Stimulated activated CD8-positive, alpha-beta memory T cell treated with anti-CD3 and anti-CD28 coated beads, Interleukin-4, amount 100 ng/mL, for 48 hours (primary cell): ENCODE measurements at regions not wholly inside any gene's neighbourhood (a gene's known extent, or its start where the extent isn't known, plus 50 kb on each side); places are given as distances from the start of the nearest gene placed in this dataset.
"Not testable (repeated sequence)": the region's sequence is repeated elsewhere in the genome, so short reads cannot be mapped to it uniquely, and the experiment has no call there.

Experiments used
- DNase-seq: peaks from one replicate; pipeline ENCODE4 v3.0.0-alpha.2; 2020

DNA sequence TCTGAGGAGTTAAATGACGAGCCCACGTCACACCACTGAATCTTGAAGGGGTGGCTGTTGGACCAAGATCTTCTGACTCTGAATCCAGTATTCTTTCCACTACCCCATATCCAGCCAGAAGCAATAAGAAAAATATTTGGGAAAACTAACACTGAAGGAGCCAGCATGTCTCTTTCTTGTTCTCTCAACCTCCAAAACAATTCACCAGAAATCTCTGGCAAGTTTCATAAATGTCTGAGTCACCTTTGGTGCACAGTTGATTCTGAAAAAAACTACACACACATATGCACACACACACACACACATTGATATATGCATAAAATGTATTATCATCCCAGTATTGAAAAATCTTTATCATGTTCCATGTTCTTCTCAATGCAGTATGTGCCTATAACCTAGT, 104.3 kb upstream of the BLID start:
- DNase-seq: no peak

DNA sequence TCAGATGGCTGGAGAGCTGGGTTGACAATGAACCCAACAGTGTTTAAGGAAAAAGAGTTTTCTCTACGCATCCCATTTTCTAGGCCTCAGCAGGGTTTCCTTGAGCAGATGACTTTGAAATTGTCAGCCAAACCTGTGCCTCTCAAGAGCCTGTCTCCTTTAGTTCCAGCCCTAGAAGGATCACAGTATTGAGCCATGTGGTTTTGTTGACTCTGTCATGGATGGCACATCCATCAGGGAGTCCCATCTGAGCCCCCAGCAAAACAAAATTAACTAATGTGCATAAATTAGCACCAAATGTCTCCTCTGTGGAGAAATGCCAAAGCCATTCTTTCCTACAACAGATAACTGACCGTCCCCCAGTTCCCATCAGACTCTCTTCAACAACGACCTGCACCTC, 103.8 kb upstream of the BLID start:
- DNase-seq: no peak

- peak; percentile 62 for DNase-seq
Measured at GRCh38 chr11:122215244-122215992, 99.4 kb upstream of the BLID start.

DNA sequence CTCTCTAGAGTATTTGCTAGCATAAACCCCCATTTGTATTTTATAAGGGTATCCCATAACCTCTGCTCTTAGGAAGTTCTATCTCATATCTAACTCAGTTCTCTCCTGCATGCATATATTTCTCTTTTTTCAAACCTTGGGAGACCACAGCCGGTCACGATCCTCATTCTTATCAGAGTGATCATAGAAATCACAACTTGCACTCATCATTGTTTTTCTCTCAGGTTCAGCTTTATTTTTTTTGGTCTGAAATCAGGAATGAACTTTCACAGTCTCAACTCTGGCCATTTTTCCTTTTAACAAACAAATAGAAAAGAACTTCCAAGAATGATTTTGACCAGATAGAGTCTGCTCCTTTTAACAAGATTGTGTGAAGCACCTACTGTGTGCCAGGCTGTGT, 98.6 kb upstream of the BLID start:
- no peak for DNase-seq

DNA sequence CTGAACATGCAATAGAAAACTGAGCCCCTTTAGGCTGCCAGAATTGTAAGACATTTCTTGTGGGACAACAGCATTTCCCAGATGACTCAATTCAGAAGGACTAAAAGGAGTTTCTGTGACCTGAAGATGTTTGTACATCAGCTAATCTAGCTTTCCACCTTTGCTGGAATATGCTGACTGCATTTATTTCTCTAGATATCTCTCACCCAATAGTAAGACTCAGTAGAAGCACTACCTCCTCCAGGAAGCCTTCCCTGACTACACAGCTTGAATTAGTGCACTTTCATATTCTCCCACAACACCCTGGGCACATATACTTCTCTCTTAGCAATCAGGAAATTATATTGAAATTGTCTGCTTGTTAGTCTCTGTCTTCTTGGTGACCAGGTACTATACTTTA, 98.1 kb upstream of the BLID start:
- no peak for DNase-seq

GRCh38 chr11:122213171-122213570, 97.2 kb upstream of the BLID start:
- DNase-seq: no peak

GRCh38 chr11:122210367-122210997, 94.5 kb upstream of the BLID start:
- DNase-seq: no peak

DNA sequence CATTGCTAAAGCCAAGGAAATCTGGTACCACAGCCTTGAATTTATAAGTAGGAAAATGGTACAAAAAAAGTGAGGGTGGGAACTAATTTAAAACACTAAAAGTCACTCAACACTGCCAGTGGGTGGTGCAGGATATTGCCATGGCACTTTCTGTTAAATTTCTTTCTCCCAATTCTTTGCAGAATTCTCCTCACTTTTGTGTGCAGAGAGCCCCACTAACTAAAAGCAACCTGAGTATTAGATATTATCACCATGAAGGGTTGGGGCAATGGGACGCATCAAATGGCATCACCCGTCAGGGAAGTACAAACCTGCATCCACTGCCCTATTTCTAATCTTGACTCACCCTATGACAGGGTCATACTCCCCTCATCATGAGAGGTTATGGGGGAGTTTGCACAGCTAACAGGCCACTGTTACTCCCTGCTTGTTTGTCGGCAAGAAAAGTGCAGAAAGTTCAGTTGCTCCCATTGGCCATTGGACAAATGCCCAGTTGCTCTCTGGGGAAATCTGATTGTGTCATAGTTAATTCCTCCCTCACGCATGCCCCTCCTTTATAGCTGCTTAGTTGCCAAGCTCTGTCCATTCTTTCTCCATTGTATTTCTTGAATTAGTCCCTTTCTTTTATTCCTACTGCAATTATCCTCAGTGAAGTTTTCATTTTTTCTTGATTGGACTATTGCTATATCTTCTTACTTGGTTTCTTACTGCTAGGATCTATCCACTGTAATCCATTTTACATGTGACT, 93.8 kb upstream of the BLID start:
- DNase-seq: no peak

DNA sequence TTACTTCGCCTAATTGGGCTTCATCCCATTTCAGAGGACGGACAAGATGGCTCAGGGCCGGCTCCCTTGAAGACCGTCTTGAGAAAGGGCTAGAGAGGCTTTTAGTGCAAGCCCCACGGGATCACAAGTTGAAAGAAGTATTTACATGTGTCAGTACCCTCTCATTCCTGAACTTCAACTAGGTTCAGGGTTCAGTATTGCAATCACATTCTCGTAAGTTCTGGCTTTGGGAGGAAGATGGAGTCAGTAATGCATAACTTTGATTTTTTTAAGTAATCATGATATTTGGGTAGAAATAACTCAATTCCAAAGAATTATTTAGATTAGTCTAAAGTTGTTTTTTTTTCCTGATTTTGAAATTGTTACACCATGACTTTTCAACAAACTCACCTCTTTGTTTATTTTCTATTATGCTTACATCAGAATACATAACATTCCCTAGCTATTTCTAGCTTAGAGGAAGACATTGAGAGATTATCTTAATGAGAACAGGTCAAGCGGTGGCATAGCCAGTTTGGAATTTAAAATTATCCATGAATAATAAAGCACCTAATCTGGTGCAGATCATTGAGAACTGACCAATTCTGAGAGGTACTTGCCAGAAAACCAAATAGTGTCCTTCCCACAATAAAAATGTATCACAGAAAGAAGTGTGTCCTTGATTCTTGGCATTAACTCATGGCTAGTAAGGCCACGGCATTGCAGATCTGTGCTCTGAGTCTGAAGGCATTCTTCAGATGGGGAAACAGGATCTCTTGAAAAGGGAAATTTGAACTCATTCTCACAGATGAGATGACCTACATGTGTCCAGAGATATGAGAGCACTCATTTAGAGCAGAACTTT, 92.1 kb upstream of the BLID start:
- no peak for DNase-seq

DNA sequence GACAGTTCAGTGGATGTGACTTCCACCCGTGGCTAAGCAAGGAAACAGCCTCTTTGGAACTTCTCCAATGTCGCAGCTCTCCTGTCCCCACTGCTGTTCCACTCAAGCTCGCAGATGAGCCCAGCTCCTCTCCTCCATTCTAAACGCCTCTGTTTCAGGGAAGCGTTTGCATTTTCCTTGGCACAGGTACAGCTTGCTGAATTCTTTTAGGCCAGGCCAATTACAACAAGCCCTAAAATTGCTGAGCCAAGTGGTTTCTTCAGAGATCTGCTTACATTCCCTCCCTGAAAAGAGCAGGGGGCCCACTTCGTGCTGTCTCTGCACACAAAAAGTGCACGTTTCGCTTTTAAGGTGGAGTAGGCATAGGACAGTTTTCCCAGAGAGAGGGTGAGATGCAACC, 91.5 kb upstream of the BLID start:
- DNase-seq: no peak

- no peak for DNase-seq
Measured at GRCh38 chr11:122205036-122205435, 89.0 kb upstream of the BLID start.

GRCh38 chr11:122204206-122204605, 88.2 kb upstream of the BLID start:
- DNase-seq: no peak

DNA sequence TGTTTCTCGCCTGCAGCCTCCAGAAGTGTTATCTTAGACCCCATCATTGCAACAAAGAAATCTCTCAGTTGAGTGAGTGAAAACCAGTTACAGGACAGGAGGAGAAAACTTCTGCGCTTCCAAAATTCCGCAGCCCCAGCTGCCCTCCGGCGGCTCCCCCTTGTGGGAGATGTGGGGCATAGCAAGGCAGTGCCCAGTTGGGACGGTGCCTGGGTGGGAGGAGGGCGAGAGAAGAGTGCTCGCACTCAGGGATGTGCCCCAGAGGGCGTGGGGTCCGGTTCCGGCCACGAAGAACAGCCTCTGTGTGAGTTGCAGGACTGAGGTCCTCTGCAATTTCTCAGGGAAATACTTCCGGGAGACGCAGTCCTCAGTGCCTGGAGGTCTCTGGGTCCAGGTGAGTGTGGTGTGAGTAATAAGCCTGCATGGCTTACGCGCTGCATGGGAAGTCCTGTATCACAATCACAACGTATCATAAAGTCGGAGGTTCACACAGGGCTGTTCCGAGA, 87.0 kb upstream of the BLID start:
- peak; percentile 72 for DNase-seq

GRCh38 chr11:122202161-122202950, 86.3 kb upstream of the BLID start:
- DNase-seq: no peak

GRCh38 chr11:122201106-122201505, 85.1 kb upstream of the BLID start:
- DNase-seq: no peak

DNA sequence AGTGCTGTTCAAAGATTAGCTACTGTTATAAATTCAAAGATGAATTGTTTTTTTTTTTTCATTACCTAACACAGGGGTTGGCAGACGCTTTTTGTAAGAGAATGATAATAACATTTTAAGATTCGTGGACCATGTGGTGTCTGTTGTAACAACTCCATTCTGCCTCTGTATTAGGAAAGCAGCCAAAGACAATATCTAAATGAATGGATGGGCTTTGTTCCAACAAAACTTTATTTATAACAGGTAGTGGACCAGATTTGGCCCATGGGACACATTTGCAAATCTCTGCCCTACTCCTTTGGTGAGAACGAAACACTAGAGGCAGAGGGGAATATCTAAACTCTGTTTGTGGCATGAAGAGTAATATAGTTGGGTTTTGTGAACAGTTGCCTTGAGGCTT, 83.6 kb upstream of the BLID start:
- no peak for DNase-seq

DNA sequence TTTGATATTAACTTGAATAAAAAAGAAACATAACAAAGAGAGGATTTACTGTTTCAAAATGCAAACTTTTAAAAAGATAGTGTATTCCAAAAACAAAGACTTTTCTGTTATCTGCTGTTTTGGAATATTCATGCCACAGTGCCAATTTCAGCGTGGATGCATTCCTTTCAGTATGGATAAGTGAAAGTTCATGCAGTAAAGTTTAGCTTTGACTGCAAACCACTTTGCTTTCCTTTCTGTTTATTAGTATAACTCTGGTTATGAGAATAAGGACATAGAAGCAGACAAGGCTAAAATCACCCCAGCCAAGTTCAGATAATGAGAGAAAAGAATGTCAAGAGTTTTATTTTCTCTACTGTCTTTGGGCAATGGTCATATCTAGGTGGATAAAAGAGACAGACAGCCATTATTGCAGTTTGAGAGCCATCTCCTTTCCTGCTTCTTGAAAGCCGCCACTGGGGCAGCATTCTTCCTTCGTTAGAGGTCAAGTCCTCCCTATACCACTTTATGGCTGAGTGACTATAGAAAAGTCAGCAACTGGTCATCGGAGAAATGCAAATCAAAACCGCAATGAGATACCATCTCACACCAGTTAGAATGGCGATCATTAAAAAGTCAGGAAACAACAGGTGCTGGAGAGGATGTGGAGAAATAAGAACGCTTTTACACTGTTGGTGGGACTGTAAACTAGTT, 82.4 kb upstream of the BLID start:
- no peak for DNase-seq

DNA sequence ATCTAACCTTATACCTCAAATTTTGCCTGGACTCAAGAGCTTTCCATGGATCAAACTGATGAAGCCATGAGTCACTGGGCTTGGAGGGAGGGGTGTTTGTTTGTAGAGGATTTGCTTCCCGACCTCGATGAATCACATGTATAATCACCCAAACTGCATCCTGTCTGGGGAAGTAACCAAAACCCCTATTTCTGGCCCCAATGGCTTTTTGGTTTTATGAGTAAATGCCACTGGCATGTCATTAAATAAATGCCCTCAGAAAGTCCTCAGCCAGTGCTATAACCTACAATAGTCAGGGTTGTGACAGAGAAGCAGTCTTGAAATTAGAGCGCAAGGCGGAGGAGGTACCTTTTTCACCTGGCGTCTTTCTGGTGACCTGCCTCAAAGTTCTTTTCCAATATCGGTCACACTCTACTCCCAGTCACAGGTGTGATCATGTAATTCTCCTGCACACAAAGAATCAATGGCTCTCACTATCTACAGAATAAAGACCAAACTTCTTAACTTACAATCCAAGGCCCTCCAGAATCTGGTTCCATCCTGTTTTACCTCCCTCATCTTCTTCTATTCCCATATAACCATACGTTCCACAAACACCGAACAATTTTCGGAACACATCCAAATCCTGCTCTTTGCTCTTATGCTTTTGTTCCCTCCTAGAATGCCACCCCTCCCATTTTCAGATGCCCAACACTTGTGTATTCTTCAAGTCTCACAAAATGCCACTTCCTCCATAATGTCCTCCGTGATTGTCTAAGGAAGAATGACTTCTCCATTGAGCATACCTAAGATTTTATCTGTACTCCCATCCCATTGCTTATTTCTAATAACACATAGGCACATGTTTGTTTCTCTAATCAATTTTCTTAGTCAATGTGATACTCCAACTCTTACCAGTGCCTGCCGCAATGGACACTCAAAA, 81.3 kb upstream of the BLID start:
- DNase-seq: no peak

DNA sequence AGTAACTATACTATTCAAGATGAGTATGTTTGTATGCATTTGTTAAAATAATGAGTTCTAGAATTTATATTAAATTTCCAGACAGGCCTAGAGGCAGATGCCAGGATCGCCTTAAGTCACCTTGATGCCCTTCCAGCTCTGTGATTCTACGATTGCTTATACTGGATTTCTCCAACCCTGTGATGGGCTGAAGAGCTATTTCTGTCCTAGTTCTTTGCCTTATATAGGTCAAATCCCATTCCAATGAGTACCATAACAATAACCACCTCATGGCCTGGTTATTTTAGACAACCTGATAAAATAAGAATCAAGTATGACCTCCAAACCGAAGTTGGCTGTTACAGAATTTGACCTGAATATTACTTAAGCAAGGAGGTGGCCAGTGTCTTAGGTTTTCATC, 79.8 kb upstream of the BLID start:
- no peak for DNase-seq

- not testable (repeated sequence) for DNase-seq
Measured at GRCh38 chr11:122193881-122194480, 78.0 kb upstream of the BLID start.
